Pulmonary artery endothelial cell (primary cell): ENCODE measurements at regions not wholly inside any gene's neighbourhood (a gene's known extent, or its start where the extent isn't known, plus 50 kb on each side); places are given as distances from the start of the nearest gene placed in this dataset.

Source experiments
- DNase-seq: peaks from one replicate; pipeline ENCODE4 v3.0.0-alpha.2; 2011; ENCODE audit warnings: low read depth, low spot score

GRCh38 chr16:80418517-80419355 is 122.1 kb upstream of the DYNLRB2 start:
- DNase-seq: no peak

GRCh38 chr16:80417706-80418271 is 123.0 kb upstream of the DYNLRB2 start:
- no peak for DNase-seq

GRCh38 chr16:80408014-80408413 is 132.8 kb upstream of the DYNLRB2 start:
- no peak for DNase-seq

GRCh38 chr16:80407265-80407987 is 133.4 kb upstream of the DYNLRB2 start:
- no peak for DNase-seq

DNA sequence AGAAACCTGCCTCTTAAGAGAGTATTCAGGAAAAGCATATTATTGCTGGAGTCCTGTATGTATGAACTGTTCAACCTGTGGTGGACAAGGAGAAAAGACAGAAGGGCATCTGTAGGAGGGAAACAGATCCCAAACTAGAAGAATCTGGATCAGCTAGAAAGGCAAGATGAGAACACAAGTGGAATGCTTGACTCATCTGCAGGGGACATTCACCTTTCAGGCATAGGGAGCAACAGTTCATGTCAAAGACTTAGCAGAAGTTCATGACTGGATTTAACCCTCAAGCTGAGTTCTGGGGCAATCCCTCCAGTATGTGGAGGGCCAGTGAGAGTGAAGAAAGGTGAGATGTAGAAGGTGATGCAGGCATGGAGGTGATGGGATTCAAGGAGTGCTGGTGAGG is 135.9 kb upstream of the DYNLRB2 start:
- no peak for DNase-seq

DNA sequence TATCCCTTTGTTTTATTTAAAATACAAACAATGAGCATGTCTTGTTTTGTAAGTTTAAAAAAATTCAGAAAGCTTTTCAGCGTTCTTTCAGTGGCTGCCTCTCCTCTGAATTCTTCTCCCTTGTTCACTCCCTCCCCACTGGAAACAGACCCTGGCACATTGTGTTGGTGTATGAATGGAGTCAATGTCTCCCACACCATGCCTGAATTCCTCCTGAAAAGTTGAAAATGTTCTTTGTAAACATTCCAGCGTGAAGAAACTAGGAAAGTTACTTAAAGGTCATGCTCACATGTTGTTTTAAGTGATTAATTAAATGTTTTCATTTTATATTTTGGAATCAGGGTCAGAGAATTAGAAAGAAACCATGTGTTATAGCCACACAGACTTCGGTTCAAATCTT is 136.9 kb upstream of the DYNLRB2 start:
- no peak for DNase-seq

DNA sequence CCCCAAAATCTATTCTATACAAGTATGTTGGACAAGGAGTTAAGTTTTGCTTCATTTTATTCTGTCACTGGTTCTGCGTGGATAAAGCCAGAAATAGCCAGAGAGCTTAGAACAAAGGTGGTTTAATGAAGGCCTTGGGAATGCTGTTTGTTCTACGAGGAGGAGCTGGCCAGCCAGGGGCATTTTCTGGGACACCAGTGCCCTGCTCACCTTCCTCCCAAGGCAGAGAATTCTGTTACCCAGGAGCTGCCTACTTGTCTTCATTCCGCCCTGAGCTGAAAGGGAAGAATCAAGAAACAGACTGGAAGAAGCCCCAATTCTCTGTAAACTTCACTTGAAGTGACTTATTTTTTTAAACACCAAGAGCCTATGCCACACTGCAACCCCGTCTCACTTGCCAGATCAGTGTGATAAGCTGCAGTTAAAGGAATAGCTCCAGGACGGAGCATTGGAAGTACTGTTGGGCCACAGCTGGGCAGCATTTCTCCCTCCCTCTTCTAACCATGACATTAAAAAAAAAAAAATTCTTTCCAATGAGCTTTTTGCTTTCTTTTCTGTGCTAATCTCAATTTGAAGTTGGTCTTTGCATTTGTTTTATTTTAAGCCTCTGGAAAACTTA is 149.8 kb upstream of the DYNLRB2 start:
- DNase-seq: no peak

- DNase-seq: no peak
Observed at GRCh38 chr16:80390046-80390445, 150.7 kb upstream of the DYNLRB2 start.

DNA sequence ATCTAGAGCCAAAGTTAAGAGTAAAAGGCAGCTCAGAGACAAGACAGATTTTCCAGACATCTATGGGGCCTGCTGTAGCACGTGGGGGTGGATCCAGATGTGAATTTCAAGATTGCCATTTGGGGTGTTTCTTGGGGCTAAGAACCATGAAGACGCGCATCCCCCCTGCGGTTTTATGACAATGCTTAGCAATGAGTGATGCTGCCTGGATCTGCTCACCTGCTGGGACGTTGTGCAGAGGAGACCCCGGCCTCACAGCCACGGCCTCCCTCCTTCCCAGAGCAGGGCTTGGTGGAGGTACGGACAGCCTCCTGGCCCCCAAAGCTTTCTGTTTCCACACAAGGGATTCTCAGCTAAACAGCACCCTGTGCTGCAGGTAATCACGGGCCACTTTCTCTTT is 151.5 kb upstream of the DYNLRB2 start:
- DNase-seq: no peak

DNA sequence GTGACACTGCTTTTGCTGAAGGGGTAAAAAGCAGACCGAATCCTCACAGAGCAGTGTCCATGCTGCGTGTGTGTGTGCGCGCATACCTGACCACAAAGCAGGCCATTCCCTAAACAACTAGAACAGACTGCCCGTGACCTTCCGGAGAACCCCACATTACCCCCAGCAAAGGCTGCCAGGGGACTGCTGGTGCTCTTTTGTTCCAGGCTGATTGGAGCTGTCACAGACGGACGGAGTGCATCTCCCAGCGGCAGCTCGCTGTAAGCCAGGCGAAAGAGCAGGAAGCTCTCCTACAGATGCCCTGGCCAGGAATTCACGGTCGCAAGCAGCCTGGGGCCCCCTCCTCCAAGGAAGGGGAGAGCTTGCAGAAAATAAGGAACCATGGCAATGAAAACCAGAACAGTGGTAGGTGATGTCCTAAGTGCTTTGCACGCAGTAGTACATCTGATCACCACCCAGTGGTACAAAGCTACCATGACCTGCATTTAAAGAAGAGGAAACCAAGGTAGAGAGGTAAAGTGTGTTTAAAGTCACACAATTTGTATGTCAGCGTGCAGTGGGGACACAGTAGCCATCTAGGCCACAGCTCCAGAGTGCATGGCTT is 153.4 kb upstream of the DYNLRB2 start:
- DNase-seq: no peak

- no peak for DNase-seq
Observed at GRCh38 chr16:80384862-80385261, 155.9 kb upstream of the DYNLRB2 start.

- no peak for DNase-seq
Observed at GRCh38 chr16:80380514-80380913, 160.3 kb upstream of the DYNLRB2 start.

DNA sequence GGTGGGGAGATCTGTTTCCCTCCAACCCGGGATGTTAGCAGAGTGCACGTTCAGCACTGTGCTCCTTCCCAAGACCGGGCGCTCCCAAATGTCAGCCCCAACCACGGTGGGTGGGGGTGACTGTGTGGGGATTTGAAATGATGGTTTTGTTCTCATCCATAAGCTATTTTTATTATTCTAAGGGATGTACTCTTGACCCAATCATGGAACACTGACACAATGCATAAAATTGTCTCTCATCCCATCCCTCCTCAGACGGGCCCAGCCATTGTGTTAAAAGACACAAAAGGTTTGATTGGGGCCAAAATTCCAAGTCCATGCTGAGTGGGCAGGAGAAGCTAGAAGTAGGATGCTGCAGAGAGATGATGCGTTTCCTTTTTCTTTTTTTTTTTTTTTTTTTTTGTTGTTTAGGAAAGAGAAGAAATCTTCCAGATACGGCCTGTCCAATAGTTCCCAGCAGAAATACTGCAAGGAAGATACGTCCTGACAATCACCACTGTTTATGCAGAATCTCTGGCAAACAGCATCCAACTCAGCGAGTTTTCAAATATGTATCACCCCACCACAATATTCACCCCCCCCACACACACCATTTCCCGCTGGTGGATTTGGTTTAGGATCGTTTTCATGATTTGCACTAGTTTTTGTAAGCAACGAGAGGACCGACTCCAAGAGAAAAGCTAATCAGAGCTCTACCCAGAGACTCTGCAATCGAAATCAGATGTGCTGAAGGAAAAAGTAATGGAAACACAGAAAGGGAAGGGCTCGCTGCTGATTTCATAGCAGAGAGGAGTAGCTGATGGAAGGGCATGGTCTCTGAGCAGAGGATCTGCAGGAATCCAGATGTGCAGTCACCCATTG is 163.5 kb upstream of the DYNLRB2 start:
- DNase-seq: no peak

DNA sequence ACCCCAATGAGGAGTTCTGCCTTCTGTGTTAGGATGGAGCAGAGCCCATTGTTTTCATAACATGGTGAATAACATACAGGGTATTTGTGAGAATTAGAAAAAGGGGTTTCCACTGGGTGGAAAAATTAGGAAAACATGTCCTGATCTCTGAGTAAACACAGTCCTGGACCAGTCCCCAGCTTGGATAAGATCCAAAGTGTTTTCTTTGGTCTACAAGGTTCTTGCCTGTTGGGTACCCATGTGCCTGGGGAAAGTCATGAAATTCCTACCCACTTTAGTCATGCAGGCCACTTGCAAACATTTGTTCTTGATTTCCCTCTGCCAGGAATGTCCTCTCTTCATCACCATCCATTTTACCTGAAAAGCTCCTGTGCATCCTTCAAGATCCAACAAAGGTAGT is 164.8 kb upstream of the DYNLRB2 start:
- no peak for DNase-seq

DNA sequence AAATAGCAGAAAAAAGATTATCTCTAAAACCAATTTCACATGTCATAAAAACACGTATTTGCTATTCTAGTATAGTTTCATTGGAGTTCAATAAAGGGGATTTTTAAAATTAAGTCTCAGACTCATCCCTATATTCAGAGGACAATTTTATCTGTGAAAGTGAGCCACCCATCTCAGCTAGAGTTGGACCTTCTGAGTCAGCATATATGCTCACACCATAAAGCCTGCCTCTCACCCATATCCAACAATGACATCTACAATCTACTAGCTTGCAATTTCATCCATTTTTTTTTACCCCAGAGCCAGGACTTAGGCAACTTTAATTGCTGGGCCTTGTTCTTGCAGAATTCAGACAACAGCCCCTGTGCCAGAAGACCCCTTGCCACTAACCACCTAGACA is 165.3 kb upstream of the DYNLRB2 start:
- no peak for DNase-seq

DNA sequence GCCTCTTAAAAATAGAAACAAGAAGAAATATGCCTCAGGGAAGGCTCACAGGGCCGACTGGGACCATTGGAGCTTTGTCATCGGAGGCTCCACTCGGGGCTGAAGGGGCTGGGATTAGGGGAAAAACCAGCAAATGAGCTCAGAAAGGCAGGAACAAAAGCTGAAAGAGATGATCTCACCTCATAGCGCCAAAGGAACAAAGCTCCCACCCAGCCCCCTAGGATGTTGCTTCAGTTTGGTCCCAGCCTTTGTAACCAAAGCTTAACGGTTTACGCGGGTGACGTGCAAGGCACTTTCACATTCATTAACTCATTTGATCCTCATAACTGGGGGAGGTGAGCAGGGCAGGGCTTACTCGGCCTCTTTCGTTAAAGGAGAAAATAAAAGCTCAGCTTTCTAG is 168.5 kb upstream of the DYNLRB2 start:
- DNase-seq: no peak

- no peak for DNase-seq
Observed at GRCh38 chr16:80369138-80369958, 171.4 kb upstream of the DYNLRB2 start.

DNA sequence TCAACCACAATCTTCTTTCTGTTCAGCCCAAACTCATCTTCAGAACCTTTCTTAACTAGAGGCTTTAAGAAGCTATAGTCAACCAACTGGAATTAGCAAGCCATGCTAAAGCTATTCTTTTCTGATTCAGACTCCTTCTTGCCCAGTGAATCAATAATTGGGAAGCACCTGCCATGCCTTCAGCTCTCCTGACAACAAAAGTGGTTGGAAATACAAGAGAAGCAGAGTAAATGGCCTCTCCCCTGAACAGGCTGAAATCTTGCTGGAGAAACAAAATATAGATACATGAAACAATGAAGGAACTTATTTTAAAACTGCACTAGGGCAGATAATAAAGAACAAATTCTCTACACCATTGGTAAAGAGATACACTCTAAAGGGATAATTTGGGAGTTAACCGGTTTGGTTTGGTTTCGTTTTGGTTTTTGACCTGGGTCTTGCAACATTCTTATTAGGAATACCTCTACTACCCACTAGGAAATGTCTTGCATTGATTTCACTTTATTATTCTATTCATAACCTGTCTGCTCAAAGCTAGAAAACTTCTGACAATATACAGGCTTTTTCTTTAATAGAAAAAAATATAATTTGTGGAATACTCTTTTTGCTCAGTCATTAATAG is 173.6 kb upstream of the DYNLRB2 start:
- DNase-seq: no peak

DNA sequence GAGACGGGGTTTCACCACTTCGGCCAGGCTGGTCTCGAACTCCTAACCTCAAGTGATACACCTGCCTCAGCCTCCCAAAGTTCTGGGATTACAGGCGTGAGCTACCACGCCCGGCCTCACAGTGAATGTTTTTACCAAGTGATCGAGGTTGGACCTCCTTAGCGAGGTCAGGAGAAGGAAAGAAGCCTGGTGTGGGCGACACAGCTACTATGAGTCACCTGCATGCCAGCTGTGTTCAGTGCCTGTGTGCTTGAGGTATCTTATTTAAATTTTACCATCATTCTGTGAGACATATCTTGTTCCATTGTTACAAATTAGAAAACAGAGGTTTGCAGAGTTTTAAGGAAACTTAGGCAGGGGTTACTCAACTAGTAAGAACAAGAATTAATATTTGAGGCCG is 174.8 kb upstream of the DYNLRB2 start:
- no peak for DNase-seq
